ENCODE measurements at regions not wholly inside any gene's neighbourhood (a gene's known extent, or its start where the extent isn't known, plus 50 kb on each side); places are given as distances from the start of the nearest gene placed in this dataset.
"Not testable (repeated sequence)": the region's sequence is repeated elsewhere in the genome, so short reads cannot be mapped to it uniquely, and the experiment has no call there.

- no peak for DNase-seq
These were observed 81.0 kb upstream of the NDUFV2 start for GRCh38 chr18:9021458-9021857.

DNA sequence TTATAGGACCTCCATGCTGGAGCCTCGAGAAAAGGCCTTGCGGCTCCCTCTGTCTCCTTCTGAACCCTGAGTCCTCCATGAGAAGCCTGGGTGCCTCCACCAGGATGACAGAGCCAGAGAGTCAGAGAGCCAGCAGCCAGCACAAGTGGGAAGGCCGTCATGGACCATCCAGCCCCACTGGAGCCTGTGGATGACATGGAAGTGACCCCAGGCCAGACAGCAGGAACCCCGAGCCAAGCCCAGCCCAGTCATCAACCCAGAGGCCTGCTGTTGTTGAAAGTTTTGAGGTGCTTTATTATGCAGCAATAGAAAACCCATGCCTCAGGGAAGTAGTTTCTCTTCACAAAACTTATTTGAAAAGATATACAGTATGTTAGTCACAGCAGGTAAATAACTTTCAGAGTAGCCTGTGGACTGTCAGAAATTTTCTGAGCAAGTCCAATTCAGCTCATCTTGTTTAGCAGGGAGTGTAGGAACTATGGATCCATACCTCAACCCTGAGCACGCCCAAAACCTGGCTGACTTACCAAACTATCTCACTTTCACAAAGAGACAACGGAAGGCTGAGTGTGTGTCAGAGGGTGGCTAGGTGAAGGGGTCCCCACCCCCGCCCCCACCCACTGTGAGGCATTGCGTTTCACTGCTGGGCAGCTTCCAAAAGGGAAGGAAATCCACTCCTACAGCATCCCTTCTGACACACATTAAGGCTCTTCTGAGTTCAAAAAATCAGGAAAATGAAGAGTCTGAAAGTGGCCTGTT is 79.9 kb upstream of the NDUFV2 start:
- DNase-seq: no peak

- DNase-seq: not testable (repeated sequence)
These were observed 78.4 kb upstream of the NDUFV2 start for GRCh38 chr18:9024031-9024646.

DNA sequence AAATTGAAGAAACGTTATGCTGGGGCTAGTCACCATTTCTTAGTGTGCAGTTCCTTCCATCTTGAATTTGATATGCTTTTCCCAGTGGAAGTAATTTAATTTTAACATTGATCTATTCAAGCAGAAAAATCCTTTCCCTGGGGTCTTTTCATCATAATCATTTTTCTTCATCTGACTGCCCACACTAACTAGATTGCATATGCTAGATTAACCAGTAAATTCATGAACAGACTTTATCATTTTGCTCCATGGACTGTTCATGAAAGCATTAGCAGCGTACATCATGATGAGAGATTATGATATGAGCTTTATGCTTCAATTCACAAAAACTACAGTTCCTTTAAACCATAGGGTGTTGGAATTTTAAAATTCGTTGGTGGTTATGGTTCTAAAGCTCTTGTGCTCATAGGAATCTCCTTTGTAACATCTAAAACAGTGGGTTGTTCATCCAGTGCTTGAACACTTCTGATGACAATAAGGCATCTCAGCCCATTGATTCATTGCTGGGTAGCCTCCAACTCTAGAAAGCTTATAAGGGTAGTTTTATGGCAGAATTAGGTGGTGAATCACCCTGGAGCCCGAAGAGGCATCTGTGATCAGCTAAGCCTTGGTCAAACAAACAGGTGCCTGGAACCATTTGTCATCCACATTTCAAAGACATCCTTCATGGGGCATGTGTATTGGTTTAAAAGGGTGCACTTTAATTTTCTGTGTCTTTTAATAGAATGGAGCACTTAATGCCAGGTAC is 77.2 kb upstream of the NDUFV2 start:
- DNase-seq: peak in 2 of 3 experiments; percentile 58 to 59

GRCh38 chr18:9029131-9029530 is 73.4 kb upstream of the NDUFV2 start:
- no peak for DNase-seq

DNA sequence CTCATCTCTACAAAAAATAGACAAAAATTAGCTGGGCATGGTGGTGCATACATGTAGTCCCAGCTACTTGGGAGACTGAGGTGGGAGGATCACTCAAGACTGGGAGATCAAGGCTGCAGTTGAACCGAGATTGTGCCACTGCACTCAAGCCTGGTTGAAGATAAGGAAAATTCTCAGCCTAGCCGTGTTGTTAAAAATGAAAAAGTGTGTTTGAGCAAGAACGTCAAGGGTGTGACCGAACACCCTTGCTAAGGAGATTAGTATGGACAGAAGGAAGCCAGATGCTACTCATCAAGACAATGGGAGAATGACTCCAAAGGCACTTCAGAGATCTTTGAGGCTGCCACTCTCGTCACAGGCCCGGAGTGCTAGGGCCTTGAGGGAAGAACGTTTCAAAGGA is 70.0 kb upstream of the NDUFV2 start:
- DNase-seq: no peak

GRCh38 chr18:9038277-9038871 is 64.1 kb upstream of the NDUFV2 start:
- no peak for DNase-seq

DNA sequence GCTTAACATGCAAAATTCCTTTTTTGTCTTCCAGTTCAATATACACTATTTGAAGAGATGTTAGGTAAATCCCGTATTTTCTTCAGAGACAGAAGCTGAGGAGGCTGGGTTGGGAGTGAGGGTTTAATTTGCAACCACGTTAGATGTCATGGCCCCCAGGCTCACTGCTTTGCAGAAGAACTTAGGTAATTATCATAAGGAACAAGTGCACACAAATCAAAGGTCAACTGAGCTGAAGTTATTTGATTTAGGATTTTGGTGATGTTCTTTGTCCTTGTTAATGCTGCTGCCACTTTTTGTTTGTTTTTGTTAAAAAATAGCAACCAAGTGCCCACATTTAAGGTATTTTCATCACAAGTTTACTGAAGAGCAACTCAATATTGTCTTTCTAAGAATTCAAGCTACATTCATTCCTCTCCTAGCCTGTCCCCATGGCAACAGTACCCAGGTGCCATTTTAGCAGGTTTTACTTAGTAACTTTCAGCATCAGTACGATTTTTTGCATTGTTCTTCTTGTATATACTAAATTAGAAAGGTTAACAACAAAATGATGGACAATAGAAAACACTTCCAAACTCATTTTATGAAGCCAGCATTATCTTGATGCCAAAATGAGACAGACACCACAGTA is 62.9 kb upstream of the NDUFV2 start:
- DNase-seq: no peak

- no peak for DNase-seq
These were observed 59.6 kb upstream of the NDUFV2 start for GRCh38 chr18:9042766-9043481.

- no peak for DNase-seq
These were observed 58.9 kb upstream of the NDUFV2 start for GRCh38 chr18:9043581-9043980.

DNA sequence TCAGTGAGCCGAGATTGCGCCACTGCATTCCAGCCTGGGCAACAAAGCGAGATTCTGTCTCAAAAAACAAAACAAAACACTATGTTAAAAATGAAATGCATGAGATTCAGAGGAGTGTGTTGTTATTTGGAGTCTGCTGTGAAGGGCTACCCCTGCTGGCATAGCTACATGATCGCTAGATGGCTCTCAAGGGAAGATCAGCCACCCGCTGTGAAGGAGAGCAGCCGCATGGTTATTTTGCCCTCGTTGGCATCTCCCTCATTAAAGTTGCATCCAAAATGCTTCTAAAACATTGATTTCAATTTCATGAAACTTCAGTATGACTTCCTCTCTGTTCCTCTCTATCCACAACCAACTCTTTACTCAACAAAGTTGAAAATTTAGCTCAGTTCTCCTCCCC is 54.8 kb upstream of the NDUFV2 start:
- DNase-seq: no peak

DNA sequence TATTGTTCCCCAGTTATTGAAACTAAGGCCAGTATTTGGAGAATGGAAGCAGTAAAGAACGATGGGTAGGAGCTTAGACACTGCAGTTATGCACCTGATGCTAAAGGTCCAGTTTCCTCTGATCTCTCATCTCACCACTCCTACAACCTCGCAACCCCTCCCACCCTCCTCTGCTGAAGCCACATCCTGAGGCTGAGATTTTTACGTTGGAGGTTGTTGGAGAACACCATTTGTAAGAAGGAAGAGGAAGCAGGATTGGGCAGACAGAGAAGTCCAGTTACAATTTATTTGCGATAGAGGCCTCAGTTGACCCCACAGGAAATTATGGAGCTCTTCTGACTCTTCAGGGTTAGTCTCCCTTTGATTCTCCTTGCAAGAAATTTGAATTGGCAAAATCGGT is 54.3 kb upstream of the NDUFV2 start:
- DNase-seq: no peak

DNA sequence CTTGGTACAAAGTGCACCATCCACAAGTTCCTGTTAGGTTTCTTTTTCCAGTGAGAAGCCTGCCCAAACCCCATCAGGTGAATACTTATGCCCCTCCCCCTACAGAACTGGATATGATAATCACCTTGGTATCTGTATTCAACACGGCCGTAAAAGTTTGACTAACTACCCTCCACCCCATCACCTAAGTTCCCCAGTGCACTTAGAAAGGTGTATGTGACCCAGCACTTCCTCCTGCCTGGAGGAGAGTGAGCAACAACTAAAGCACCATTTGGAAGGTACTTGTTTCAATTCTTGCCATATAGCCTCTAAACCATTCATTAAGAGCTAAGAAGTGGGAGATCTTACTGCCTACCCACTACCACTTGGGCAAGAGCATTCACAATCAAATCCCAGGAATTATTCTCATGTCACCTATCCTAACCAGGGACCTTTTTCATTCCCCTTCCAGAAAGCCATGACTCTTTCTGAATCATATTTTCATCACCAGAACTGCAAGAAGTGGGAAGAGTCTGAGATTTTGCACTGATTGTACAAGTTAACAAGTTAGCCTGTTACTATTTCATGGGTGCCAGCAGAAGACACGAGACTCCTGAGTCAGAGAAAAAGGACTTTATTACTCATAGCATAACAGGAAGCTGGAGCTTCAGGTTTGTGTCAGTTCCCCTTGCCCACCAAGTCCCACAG is 53.5 kb upstream of the NDUFV2 start:
- DNase-seq: no peak

DNA sequence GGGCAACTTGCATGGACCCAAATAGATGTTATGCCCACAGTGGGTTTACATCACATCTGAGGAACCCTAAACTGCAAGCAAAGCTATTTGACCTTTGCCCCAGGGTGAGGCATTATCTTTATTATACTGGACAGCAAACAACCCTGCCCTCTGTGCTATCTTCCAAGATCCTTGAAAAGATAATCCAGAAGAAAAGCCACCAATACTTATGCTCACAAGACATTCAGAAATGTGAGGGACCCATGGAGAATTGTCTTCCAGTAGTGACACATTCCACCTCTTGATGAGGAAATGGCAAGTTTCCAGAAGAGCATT is 53.0 kb upstream of the NDUFV2 start:
- DNase-seq: no peak

DNA sequence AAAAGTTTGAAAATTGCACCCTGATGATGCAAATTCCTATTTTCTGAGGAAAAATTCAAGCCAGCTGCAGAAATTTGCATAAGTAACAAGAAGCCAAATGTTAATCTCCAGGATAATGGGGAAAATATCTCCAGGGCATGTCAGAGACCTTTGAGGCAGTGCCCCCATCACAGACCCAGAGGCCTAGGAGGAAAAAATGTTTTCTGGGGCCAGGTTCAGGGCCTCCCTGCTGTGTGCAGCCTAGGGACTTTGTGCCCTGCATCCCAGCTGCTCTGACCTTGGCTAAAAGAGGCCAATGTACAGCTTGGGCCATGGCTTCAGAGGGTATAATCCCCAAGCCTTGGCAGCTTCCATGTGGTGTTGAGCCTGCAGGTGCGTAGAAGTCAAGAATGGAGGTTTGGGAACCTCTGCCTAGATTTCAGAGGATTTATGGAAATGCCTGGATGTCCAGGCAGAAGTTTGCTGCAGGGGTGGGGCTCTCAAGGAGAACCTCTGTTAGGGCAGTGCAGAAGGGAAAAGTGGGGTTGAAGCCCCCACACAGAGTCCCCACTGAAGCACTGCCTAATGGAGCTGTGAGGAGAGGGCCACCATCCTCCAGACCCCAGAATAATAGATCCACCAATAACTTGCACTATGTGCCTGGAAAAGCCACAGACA is 51.7 kb upstream of the NDUFV2 start:
- DNase-seq: not testable (repeated sequence)
